ENCODE measurements at regions not wholly inside any gene's neighbourhood (a gene's known extent, or its start where the extent isn't known, plus 50 kb on each side); places are given as distances from the start of the nearest gene placed in this dataset.

DNA sequence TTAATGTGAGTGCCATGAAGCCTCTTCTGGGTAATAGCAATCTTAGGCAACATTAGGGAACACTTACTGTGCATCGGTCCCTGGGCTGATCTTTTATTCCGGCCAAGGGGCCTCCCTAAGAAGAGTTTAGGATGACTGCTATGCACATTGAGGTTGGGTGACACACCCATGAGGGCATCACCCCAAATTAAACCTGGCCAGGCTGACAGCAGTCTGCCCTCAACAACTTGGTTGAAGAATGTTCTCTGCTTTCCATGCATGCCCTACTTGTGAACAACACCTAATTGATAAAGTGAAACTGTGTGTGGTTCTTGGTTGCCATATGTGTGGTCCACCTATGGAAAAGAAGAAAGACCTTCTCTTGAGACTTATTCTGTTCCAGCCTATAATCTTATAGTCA, 1098.0 kb downstream of the BCL11B start:
- Histone ChIP-seq H3K27me3 (ENCODE audit: insufficient read depth, low read length) (no peaks in the 10 kb centered on the region), H3K4me1 (ENCODE audit: insufficient read depth, low read length) (peaks cover 4% of the 10 kb centered on the region; the same call in 1 of the 2 replicates), H3K27ac (ENCODE audit: low read length) (no peak overlapping the region), H3K9me3 (ENCODE audit: insufficient read depth, low read depth, low read length) (no peaks in the 10 kb centered on the region), H3K36me3 (ENCODE audit: insufficient read depth, low read depth, low read length) (no peaks in the 10 kb centered on the region), H3K9ac (ENCODE audit: low read depth, low read length) (no peak overlapping the region), H3K4me3 (ENCODE audit: low read length) (no peak overlapping the region)

DNA sequence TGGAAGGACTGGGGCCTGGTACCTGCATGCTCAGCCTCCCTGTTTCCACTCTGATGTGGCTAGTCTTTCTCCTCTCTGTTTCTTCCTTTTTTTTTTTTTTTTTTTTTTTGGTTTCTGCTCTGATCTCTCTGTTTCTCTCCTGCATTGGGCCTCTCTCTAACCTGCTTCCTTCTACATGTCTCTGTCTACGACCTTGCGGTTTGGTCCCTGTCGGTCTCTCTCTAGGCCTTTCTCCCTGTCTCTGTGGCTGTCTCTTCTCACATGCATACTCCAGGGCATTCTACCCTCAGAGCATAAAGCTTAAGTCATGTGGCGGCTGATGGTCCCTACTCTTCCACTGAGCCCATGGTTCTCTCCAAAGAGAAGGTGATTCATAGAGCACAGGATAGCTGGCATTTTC, 1096.6 kb downstream of the BCL11B start:
- Histone ChIP-seq H3K4me1 (ENCODE audit: insufficient read depth, low read length) (peaks cover 4% of the 10 kb centered on the region; the same call in 1 of the 2 replicates), H3K27me3 (ENCODE audit: insufficient read depth, low read length) (no peaks in the 10 kb centered on the region), H3K9ac (ENCODE audit: low read depth, low read length) (no peak overlapping the region), H3K27ac (ENCODE audit: low read length) (no peak overlapping the region), H3K4me3 (ENCODE audit: low read length) (no peak overlapping the region), H3K9me3 (ENCODE audit: insufficient read depth, low read depth, low read length) (no peaks in the 10 kb centered on the region), H3K36me3 (ENCODE audit: insufficient read depth, low read depth, low read length) (no peaks in the 10 kb centered on the region)

DNA sequence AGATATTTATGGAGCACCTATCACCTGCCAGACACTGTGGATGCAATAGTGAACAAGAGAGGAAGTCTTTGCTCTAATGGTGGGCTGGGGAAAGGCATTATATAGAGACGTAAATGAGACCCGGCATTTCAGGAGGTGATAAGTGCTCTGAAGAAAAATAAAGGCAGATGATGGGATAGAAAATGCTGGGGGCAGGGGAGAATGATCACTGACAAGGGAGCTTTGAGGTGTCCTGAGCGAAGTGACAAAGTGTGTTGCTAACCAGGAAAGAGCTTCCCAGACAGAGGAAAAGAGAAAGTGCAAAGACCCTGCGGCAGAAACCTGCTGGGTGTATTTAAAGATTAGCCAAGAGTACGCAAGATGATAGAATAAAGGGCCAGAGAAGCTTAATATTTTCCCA, 1096.1 kb downstream of the BCL11B start:
- H3K36me3 ChIP-seq (ENCODE audit: insufficient read depth, low read depth, low read length): no peaks in the 10 kb centered on the region
- peaks cover 4% of the 10 kb centered on the region; the same call in 1 of the 2 replicates for H3K4me1 ChIP-seq (ENCODE audit: insufficient read depth, low read length)
- no peak overlapping the region for H3K27ac ChIP-seq (ENCODE audit: low read length)
- no peak overlapping the region for H3K9ac ChIP-seq (ENCODE audit: low read depth, low read length)
- no peak overlapping the region for H3K4me3 ChIP-seq (ENCODE audit: low read length)
- no peaks in the 10 kb centered on the region for H3K27me3 ChIP-seq (ENCODE audit: insufficient read depth, low read length)
- H3K9me3 ChIP-seq (ENCODE audit: insufficient read depth, low read depth, low read length): no peaks in the 10 kb centered on the region

DNA sequence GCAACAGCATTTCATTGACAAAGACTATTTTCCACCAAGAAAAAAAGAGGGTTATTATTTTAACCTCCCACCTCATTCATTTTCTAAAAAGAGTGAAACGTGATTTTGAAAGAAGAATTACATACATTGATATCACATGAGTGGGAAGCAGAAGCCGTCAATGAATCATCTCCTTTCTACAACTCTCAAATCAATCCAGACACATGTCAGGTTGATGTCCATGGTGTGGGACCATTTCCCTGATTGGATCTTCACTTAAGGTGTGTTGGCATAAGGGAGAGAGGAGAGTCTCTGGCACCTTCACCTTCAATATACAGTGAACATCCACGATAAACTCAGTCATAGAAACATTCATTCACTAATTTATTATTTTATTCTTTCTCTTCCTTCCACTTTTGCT, 1095.1 kb downstream of the BCL11B start:
- H3K9me3 ChIP-seq (ENCODE audit: insufficient read depth, low read depth, low read length): no peaks in the 10 kb centered on the region
- H3K36me3 ChIP-seq (ENCODE audit: insufficient read depth, low read depth, low read length): no peaks in the 10 kb centered on the region
- no peak overlapping the region for H3K9ac ChIP-seq (ENCODE audit: low read depth, low read length)
- no peak overlapping the region for H3K27ac ChIP-seq (ENCODE audit: low read length)
- H3K4me3 ChIP-seq (ENCODE audit: low read length): no peak overlapping the region
- peaks cover 4% of the 10 kb centered on the region; the same call in 1 of the 2 replicates for H3K4me1 ChIP-seq (ENCODE audit: insufficient read depth, low read length)
- no peaks in the 10 kb centered on the region for H3K27me3 ChIP-seq (ENCODE audit: insufficient read depth, low read length)

DNA sequence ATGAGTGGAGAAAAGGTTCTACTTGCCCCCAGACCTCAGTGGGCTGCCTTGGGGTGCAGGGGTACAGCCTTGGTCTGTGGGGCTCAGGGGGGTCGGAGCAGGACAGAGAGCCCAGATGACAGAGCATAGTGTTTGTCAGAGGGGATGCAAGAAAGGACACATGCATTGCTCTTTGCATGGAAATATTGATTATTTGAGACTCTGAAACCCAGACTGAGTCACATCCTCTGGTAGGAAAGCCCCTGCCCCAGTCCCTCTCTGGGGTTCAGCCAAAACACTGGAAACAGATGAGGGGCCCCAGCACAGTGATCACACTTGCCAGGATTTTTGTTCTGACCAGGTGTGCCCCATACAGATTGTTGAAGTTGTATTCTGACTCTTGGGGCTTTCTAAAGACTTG, 1094.4 kb downstream of the BCL11B start:
- Histone ChIP-seq H3K27ac (ENCODE audit: low read length) (no peak overlapping the region), H3K4me1 (ENCODE audit: insufficient read depth, low read length) (peaks cover 4% of the 10 kb centered on the region; the same call in 1 of the 2 replicates), H3K27me3 (ENCODE audit: insufficient read depth, low read length) (no peaks in the 10 kb centered on the region), H3K4me3 (ENCODE audit: low read length) (no peak overlapping the region), H3K36me3 (ENCODE audit: insufficient read depth, low read depth, low read length) (no peaks in the 10 kb centered on the region), H3K9me3 (ENCODE audit: insufficient read depth, low read depth, low read length) (no peaks in the 10 kb centered on the region), H3K9ac (ENCODE audit: low read depth, low read length) (no peak overlapping the region)

DNA sequence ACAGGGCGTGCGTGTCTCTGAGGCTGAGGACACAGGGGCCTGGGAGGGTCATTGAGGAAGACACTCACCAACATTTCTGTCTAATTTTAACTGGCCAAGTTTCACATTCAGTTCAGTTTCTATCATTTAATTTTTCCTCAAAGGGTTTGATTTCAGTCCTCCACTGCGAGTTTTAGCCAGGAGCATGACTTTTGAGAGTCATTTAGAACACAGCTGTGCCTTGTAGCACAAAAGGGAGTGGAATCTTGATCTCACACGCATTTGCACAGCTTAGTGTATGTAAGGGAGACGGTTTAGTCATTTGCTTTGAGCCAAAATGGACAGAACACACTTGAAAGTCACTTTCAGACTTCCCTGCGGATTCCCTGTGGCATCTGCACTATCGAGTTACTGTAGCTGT, 1090.8 kb downstream of the BCL11B start:
- H3K27me3 ChIP-seq (ENCODE audit: insufficient read depth, low read length): no peaks in the 10 kb centered on the region

DNA sequence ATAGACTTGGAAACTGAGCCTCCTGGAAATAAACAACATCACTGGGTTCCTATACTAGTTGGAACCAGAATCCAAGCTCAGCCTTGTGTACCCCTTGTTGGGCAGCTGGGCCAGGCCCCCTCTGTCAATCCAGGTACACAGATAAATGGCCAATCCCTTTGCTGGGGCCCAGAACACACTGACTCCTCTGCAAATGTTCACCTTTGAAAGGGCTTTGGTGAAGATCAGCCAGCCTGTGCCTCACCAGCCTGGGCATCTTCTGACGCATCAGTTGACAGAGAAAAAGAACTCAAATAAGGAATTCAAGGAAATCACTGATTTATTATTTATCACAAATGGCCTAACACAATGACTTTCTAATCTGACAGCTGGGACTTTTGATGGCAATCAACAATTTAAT, 1090.2 kb downstream of the BCL11B start:
- Histone ChIP-seq H3K27me3 (ENCODE audit: insufficient read depth, low read length) (no peaks in the 10 kb centered on the region), H3K4me1 (ENCODE audit: insufficient read depth, low read length) (no peaks in the 10 kb centered on the region), H3K4me3 (ENCODE audit: low read length) (no peak overlapping the region), H3K9me3 (ENCODE audit: insufficient read depth, low read depth, low read length) (no peaks in the 10 kb centered on the region), H3K36me3 (ENCODE audit: insufficient read depth, low read depth, low read length) (no peaks in the 10 kb centered on the region), H3K27ac (ENCODE audit: low read length) (no peak overlapping the region), H3K9ac (ENCODE audit: low read depth, low read length) (no peak overlapping the region)

More for the DNA sequence above, 1090.8 kb downstream of the BCL11B start:
- Histone ChIP-seq H3K27ac (ENCODE audit: low read length) (no peak overlapping the region), H3K36me3 (ENCODE audit: insufficient read depth, low read depth, low read length) (no peaks in the 10 kb centered on the region), H3K4me1 (ENCODE audit: insufficient read depth, low read length) (no peaks in the 10 kb centered on the region), H3K9me3 (ENCODE audit: insufficient read depth, low read depth, low read length) (no peaks in the 10 kb centered on the region), H3K4me3 (ENCODE audit: low read length) (no peak overlapping the region), H3K9ac (ENCODE audit: low read depth, low read length) (no peak overlapping the region)

DNA sequence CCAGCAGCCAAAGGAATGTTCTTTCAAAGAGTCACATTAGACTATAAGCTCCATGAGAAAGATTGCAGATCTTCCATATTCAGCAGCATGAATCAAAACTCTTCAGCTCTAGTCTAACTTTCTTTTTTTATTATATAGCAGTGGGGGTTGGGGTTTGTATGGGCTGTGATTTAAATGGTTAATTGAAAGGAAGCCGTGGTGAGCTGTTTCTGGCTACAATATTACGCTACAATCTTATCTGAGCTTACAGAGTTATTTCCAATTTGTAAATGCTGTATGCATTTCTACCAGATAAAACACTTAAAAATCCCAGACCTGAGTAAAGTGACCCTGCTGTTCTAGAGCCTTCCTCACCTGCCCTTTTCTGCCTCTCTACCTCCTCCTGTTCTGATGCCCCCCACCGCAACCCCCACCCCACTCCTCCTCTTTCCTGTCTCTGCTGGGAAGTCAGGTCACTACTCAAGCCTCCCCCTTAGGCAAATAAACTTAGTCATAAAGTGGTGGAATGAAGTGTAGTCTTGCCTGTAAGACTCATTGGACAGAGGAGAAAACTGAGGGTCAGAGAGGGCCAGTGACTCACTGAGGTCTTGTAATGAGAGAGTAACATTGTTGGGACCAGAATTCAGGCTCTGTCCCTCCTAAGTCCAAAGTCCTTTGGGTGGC, 1089.5 kb downstream of the BCL11B start:
- H3K9ac ChIP-seq (ENCODE audit: low read depth, low read length): no peak overlapping the region

DNA sequence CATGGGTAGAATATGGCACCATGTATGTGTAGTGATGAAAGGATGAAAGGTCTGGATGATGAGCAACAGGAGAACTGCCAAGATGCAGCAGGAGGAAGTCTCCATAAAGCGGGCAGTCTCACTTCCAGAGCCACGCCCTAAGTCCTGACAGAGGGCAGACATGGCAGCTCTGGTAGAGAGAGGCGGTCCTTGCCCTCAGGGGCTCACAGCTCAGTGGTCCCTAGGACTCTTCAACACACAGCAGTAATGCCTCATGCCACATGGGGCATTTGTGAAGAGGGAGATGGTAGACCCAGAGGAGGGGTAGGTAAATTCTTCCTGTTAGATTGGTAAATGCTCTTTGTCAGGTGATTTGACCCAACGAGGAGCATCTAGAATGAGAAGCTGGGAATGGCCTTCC, 1088.4 kb downstream of the BCL11B start:
- no peak overlapping the region for H3K27ac ChIP-seq (ENCODE audit: low read length)
- no peak overlapping the region for H3K4me3 ChIP-seq (ENCODE audit: low read length)
- H3K9me3 ChIP-seq (ENCODE audit: insufficient read depth, low read depth, low read length): no peaks in the 10 kb centered on the region
- no peak overlapping the region for H3K9ac ChIP-seq (ENCODE audit: low read depth, low read length)
- H3K27me3 ChIP-seq (ENCODE audit: insufficient read depth, low read length): no peaks in the 10 kb centered on the region
- no peaks in the 10 kb centered on the region for H3K4me1 ChIP-seq (ENCODE audit: insufficient read depth, low read length)
- no peaks in the 10 kb centered on the region for H3K36me3 ChIP-seq (ENCODE audit: insufficient read depth, low read depth, low read length)

More for the DNA sequence above, 1089.5 kb downstream of the BCL11B start:
- Histone ChIP-seq H3K27me3 (ENCODE audit: insufficient read depth, low read length) (no peaks in the 10 kb centered on the region), H3K27ac (ENCODE audit: low read length) (no peak overlapping the region), H3K9me3 (ENCODE audit: insufficient read depth, low read depth, low read length) (no peaks in the 10 kb centered on the region), H3K36me3 (ENCODE audit: insufficient read depth, low read depth, low read length) (no peaks in the 10 kb centered on the region), H3K4me3 (ENCODE audit: low read length) (no peak overlapping the region), H3K4me1 (ENCODE audit: insufficient read depth, low read length) (no peaks in the 10 kb centered on the region)

DNA sequence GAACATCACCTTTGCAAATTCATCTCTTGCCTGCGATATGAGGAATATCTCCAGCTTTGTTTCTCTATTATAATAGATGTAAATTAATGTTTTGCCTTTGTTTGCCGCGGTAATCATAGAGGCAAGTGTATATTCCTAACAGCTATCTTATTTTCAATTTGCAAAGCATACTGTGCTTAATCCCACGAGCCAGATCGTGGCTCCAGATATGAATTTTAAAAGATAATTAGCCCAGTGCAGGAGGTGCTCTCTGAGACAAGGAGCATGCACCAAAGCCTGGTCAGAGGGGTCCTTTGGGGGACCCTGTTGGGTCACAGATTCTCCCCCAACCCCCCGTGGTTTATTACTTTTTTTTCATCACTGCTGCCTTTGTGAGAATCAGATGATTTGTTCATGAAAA, 1087.5 kb downstream of the BCL11B start:
- Histone ChIP-seq H3K36me3 (ENCODE audit: insufficient read depth, low read depth, low read length) (no peaks in the 10 kb centered on the region), H3K27me3 (ENCODE audit: insufficient read depth, low read length) (no peaks in the 10 kb centered on the region), H3K4me3 (ENCODE audit: low read length) (no peak overlapping the region), H3K9me3 (ENCODE audit: insufficient read depth, low read depth, low read length) (no peaks in the 10 kb centered on the region), H3K27ac (ENCODE audit: low read length) (no peak overlapping the region), H3K4me1 (ENCODE audit: insufficient read depth, low read length) (no peaks in the 10 kb centered on the region), H3K9ac (ENCODE audit: low read depth, low read length) (no peak overlapping the region)

DNA sequence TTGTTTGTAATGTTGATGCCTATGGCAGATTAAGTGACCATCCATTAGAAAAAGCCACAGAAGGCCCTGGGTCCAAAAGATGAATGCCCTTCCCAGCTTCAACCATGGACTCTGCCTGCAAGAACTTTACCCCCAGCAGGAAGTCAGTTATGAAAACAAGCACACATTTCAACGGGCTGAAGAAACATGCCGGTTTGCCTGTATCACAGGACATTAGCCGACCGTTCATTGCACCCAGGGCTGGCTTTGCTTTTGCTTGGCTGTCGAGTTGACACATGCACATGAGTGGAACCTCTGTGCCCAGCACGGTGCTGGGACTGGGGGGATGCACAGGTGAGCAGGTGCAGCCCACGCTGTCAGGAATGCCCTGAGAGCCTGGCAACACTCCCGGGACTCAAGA, 1087.0 kb downstream of the BCL11B start:
- Histone ChIP-seq H3K9ac (ENCODE audit: low read depth, low read length) (no peak overlapping the region), H3K36me3 (ENCODE audit: insufficient read depth, low read depth, low read length) (no peaks in the 10 kb centered on the region), H3K27ac (ENCODE audit: low read length) (no peak overlapping the region)

DNA sequence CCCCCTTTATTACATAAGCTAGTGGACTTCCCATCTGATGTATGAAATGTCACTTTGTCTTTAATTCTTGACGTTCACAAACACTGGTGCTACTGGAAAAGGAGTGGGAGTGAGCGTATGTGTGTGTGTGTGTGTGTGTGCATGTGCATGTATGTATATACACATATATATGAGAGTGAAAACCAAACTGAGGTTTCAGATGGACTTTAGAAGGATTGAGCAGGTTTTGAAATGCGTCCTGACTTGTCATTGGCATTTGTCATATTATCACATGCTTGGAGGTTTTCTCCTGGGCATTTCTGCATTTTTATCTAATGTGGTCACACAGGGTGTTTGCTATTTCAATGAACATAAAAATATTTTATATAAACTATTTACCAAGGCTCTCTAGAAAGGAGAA, 1085.9 kb downstream of the BCL11B start:
- Histone ChIP-seq H3K36me3 (ENCODE audit: insufficient read depth, low read depth, low read length) (no peaks in the 10 kb centered on the region), H3K9me3 (ENCODE audit: insufficient read depth, low read depth, low read length) (no peaks in the 10 kb centered on the region), H3K27me3 (ENCODE audit: insufficient read depth, low read length) (no peaks in the 10 kb centered on the region), H3K4me1 (ENCODE audit: insufficient read depth, low read length) (no peaks in the 10 kb centered on the region), H3K27ac (ENCODE audit: low read length) (no peak overlapping the region), H3K4me3 (ENCODE audit: low read length) (no peak overlapping the region), H3K9ac (ENCODE audit: low read depth, low read length) (no peak overlapping the region)

More for the DNA sequence above, 1087.0 kb downstream of the BCL11B start:
- Histone ChIP-seq H3K27me3 (ENCODE audit: insufficient read depth, low read length) (no peaks in the 10 kb centered on the region), H3K4me1 (ENCODE audit: insufficient read depth, low read length) (no peaks in the 10 kb centered on the region), H3K4me3 (ENCODE audit: low read length) (no peak overlapping the region), H3K9me3 (ENCODE audit: insufficient read depth, low read depth, low read length) (no peaks in the 10 kb centered on the region)
